Colonic mucosa (tissue), 4 donors: ENCODE measurements at regions not wholly inside any gene's neighbourhood (a gene's known extent, or its start where the extent isn't known, plus 50 kb on each side); places are given as distances from the start of the nearest gene placed in this dataset.

Experiments
- DNase-seq: peaks from one replicate; pipeline ENCODE4 v3.0.0-alpha.2; 2020
- H3K27ac ChIP-seq: fragments of 200-600 bp; one replicate; pipeline ENCODE4 v1.8.0; 2021
- H3K27me3 ChIP-seq: fragments of 200-600 bp; one replicate; pipeline ENCODE4 v1.8.0; 2021
- H3K36me3 ChIP-seq: fragments of 200-600 bp; one replicate; pipeline ENCODE4 v1.8.0; 2021
- H3K4me1 ChIP-seq: fragments of 200-600 bp; one replicate; pipeline ENCODE4 v1.8.0; 2021; ENCODE audit warnings: mild to moderate bottlenecking
- H3K4me3 ChIP-seq: fragments of 200-600 bp; one replicate; pipeline ENCODE4 v1.8.0; 2021
- H3K9ac ChIP-seq, 2 donors: one replicate each; pipeline ENCODE4 v1.7.0; 2013; ENCODE audit warnings: control low read depth in 2 of 2, low read depth in 2 of 2, low read length in 2 of 2
- H3K9me3 ChIP-seq: fragments of 200-600 bp; one replicate; pipeline ENCODE4 v1.8.0; 2021
- intact Hi-C: fragments of 100-400 bp; cut with DNase I; formaldehyde crosslinking; loops from one replicate; pipeline ENCODE4 v1.14.1; 2022
- TF ChIP-seq, protein P1 (sequence below): fragments of 200-600 bp; IDR thresholded peaks from one replicate; pipeline ENCODE4 v1.8.0; 2022; ENCODE audit warnings: antibody characterized with exemption, mild to moderate bottlenecking
- donor health status: healthy.
- donor health status: DM: no; HTN: no; CAD: no.
- donor health status: DM: no; HTN: no; CAD: no.

DNA sequence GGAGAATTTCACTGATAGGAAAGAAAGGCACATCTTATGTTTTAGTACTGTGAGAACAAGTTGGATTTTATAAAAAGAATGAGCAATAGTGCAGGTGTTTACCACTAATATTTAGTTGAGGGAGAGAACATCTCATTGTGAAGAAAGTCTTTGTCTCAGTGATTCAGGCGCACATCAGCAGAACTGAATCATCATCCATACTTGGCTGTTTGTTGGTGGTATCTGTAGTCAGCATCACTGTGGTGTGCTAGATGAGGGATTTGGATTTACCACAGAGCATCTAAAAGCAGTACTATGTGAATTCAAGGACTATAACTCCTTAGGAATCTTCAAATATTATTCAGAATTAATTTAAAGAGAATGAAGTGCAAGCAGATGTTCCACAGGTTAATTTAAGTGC, 1380.5 kb upstream of the ATXN8OS start:
- Histone ChIP-seq H3K9me3 (no peaks in the 10 kb centered on the region), H3K27me3 (no peaks in the 10 kb centered on the region), H3K27ac (no peak overlapping the region), H3K4me3 (no peak overlapping the region), H3K4me1 (no peaks in the 10 kb centered on the region), H3K9ac (no peak overlapping the region), H3K36me3 (no peaks in the 10 kb centered on the region)
- intact Hi-C loops = no loop called here
- no peak for DNase-seq
- TF ChIP-seq, protein P1, sequence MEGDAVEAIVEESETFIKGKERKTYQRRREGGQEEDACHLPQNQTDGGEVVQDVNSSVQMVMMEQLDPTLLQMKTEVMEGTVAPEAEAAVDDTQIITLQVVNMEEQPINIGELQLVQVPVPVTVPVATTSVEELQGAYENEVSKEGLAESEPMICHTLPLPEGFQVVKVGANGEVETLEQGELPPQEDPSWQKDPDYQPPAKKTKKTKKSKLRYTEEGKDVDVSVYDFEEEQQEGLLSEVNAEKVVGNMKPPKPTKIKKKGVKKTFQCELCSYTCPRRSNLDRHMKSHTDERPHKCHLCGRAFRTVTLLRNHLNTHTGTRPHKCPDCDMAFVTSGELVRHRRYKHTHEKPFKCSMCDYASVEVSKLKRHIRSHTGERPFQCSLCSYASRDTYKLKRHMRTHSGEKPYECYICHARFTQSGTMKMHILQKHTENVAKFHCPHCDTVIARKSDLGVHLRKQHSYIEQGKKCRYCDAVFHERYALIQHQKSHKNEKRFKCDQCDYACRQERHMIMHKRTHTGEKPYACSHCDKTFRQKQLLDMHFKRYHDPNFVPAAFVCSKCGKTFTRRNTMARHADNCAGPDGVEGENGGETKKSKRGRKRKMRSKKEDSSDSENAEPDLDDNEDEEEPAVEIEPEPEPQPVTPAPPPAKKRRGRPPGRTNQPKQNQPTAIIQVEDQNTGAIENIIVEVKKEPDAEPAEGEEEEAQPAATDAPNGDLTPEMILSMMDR = no peak

DNA sequence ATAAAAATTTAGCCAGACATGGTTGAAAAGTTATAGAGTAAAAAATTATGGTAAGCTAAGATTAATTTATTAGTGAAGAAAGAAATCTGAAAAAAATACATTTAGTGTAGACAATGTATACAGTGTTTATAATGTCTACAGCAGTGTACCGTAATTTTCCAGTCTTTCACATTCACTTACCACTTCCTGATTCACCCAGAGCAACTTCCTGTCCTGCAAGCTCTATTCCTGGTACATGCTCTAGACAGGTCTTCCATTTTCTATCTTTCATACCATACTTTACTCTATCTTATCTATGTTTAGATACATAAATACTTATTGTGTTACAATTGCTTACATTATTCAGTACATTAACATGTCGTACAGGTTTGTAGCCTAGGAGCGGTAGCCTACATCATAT, 1387.8 kb upstream of the ATXN8OS start:
- Histone ChIP-seq H3K9ac (no peak overlapping the region), H3K27me3 (no peaks in the 10 kb centered on the region), H3K36me3 (no peaks in the 10 kb centered on the region), H3K9me3 (no peaks in the 10 kb centered on the region), H3K4me1 (no peaks in the 10 kb centered on the region), H3K27ac (no peak overlapping the region), H3K4me3 (no peak overlapping the region)
- TF ChIP-seq, protein P1 = no peak
- intact Hi-C loops = no loop called here
- DNase-seq = no peak

- H3K9ac ChIP-seq = no peak overlapping the region
Observed at GRCh38 chr13:68715651-68716050, 1392.0 kb upstream of the ATXN8OS start.

DNA sequence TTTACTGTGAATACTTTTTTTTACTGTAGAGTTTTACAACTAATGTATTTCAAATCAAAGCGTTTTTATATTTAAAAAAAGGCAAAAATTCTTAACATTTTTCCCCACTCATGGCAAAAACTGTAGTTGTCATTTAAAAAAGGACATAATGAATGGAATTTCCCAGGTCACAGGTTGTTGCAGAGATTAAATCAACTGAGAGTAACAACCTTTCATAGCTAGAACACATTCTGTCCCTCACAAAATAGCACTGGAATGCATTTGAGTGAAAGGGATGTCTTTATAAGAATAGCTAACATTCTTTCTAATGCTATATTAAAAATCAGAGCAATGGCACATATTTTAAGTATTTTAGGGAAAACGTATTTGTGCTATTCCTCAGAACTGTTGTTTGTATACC, 1393.3 kb upstream of the ATXN8OS start:
- intact Hi-C loops = no loop called here
- TF ChIP-seq, protein P1 = no peak
- Histone ChIP-seq H3K9me3 (no peaks in the 10 kb centered on the region), H3K4me3 (no peak overlapping the region), H3K27me3 (no peaks in the 10 kb centered on the region), H3K36me3 (no peaks in the 10 kb centered on the region), H3K27ac (no peak overlapping the region), H3K4me1 (no peaks in the 10 kb centered on the region), H3K9ac (no peak overlapping the region)
- DNase-seq = no peak

More at GRCh38 chr13:68715651-68716050, 1392.0 kb upstream of the ATXN8OS start:
- Histone ChIP-seq H3K4me3 (no peak overlapping the region), H3K4me1 (no peaks in the 10 kb centered on the region), H3K27ac (no peak overlapping the region), H3K27me3 (no peaks in the 10 kb centered on the region), H3K36me3 (no peaks in the 10 kb centered on the region), H3K9me3 (no peaks in the 10 kb centered on the region)
- no peak for DNase-seq
- intact Hi-C loops = no loop called here
- TF ChIP-seq, protein P1 = no peak

DNA sequence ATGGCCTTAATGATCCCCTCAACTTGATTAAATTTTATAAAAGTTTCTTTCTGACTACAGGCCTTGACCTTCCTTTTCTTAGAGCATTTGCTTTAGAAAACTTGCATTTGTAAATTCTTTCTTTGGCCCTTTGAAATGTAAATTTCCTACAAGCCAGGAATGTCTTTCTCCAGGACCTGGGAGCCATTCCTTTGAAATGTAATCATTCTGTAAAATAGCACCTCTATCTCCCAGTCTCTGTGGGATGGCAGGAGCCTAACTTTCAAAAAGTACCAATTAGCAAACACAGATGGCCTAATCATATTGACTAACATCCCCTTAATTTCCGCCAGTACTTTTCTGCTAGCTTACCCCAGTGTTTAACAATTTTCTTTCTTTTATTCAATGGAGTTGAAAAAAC, 1394.2 kb upstream of the ATXN8OS start:
- H3K27me3 ChIP-seq = no peaks in the 10 kb centered on the region
- H3K4me1 ChIP-seq = no peaks in the 10 kb centered on the region
- intact Hi-C loops = no loop called here
- TF ChIP-seq, protein P1 = no peak
- no peak overlapping the region for H3K9ac ChIP-seq
- no peak overlapping the region for H3K27ac ChIP-seq
- no peaks in the 10 kb centered on the region for H3K9me3 ChIP-seq
- no peak overlapping the region for H3K4me3 ChIP-seq
- no peaks in the 10 kb centered on the region for H3K36me3 ChIP-seq
- DNase-seq = no peak
